ENCODE measurements at regions not wholly inside any gene's neighbourhood (a gene's known extent, or its start where the extent isn't known, plus 50 kb on each side); places are given as distances from the start of the nearest gene placed in this dataset.

- TF ChIP-seq, protein P1, sequence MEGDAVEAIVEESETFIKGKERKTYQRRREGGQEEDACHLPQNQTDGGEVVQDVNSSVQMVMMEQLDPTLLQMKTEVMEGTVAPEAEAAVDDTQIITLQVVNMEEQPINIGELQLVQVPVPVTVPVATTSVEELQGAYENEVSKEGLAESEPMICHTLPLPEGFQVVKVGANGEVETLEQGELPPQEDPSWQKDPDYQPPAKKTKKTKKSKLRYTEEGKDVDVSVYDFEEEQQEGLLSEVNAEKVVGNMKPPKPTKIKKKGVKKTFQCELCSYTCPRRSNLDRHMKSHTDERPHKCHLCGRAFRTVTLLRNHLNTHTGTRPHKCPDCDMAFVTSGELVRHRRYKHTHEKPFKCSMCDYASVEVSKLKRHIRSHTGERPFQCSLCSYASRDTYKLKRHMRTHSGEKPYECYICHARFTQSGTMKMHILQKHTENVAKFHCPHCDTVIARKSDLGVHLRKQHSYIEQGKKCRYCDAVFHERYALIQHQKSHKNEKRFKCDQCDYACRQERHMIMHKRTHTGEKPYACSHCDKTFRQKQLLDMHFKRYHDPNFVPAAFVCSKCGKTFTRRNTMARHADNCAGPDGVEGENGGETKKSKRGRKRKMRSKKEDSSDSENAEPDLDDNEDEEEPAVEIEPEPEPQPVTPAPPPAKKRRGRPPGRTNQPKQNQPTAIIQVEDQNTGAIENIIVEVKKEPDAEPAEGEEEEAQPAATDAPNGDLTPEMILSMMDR (IDR thresholded peaks at IDR 0.05; ENCODE audit: low read depth, low read length): no peak
- Histone ChIP-seq H3K27ac (ENCODE audit: low read depth, low read length) (no peak overlapping the region), H3K4me3 (ENCODE audit: low read depth, low read length) (no peak overlapping the region), H3K9me3 (ENCODE audit: control insufficient read depth, insufficient read depth, low read length) (no peaks in the 10 kb centered on the region), H3K27me3 (ENCODE audit: control insufficient read depth, insufficient read depth, low read length) (no peaks in the 10 kb centered on the region)
- POLR2A ChIA-PET: no interaction called here
- no peak for DNase-seq (ENCODE audit: low read depth, low spot score)
- CTCF ChIA-PET: no interaction called here
Observed at GRCh38 chr1:56147459-56147858, 431.9 kb downstream of the PLPP3 start.

- TF ChIP-seq, protein P1 (IDR thresholded peaks at IDR 0.05; ENCODE audit: low read depth, low read length): no peak
- Histone ChIP-seq H3K9me3 (ENCODE audit: control insufficient read depth, insufficient read depth, low read length) (no peaks in the 10 kb centered on the region), H3K27me3 (ENCODE audit: control insufficient read depth, insufficient read depth, low read length) (no peaks in the 10 kb centered on the region), H3K27ac (ENCODE audit: low read depth, low read length) (no peak overlapping the region), H3K4me3 (ENCODE audit: low read depth, low read length) (no peak overlapping the region)
- POLR2A ChIA-PET: no interaction called here
- no peak for DNase-seq (ENCODE audit: low read depth, low spot score)
- CTCF ChIA-PET: interaction anchor here (0.6 kb wide), 1 partner anchor 724 kb away, joined by 3 read pairs; no protein-coding TSS in a partner anchor
Observed at GRCh38 chr1:56147034-56147433, 432.3 kb downstream of the PLPP3 start.

DNA sequence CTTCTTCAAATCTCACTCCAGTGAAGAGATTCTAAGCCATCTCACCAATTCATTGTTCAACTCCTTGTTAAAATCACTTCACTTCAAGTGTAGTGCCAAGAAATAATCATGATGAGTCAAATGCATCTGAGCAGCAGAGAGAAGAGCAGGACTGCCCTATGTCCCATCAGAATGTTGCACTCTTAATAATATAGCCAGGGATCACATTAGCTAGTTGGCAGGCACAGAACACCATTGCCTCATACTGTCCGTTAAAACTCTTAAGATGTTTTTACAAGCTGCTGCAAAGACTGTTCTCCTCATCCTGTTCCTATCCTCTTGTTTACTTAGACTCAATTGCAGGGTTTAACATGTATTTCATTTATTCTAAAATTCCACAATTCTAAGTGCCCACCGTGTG is 432.9 kb downstream of the PLPP3 start:
- Histone ChIP-seq H3K27ac (ENCODE audit: low read depth, low read length) (no peak overlapping the region), H3K9me3 (ENCODE audit: control insufficient read depth, insufficient read depth, low read length) (no peaks in the 10 kb centered on the region), H3K4me3 (ENCODE audit: low read depth, low read length) (no peak overlapping the region), H3K27me3 (ENCODE audit: control insufficient read depth, insufficient read depth, low read length) (no peaks in the 10 kb centered on the region)
- DNase-seq (ENCODE audit: low read depth, low spot score): no peak
- TF ChIP-seq, protein P1 (IDR thresholded peaks at IDR 0.05; ENCODE audit: low read depth, low read length): no peak
- ChIA-PET POLR2A (no interaction called here), CTCF (interaction anchor here (0.6 to 1.2 kb wide), 2 partner anchors 438 to 723 kb away, joined by 3 to 4 read pairs; no protein-coding TSS in a partner anchor)

DNA sequence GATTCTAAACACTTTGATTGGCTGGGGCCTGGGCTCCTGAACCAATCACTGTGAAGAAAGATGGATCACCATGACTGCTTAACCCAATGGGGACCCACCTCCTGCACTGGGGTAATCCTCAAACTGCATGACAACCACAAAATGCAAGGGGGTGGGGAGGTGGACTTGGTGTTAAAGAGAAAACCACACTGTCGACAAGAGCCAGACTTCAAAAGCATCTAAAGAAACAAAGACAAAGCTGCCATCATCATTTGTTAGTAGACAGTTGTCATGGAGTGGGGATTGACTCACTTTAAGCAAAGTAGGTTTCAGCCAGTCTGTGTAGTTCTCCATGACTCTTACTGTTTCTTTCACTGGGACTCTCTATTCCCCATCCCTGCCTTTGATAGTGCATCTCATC is 433.8 kb downstream of the PLPP3 start:
- ChIA-PET POLR2A (no interaction called here), CTCF (interaction anchor here (1.2 kb wide), 1 partner anchor 439 kb away, joined by 4 read pairs; no protein-coding TSS in a partner anchor)
- no peak overlapping the region for H3K27ac ChIP-seq (ENCODE audit: low read depth, low read length)
- no peak overlapping the region for H3K4me3 ChIP-seq (ENCODE audit: low read depth, low read length)
- TF ChIP-seq, protein P1 (IDR thresholded peaks at IDR 0.05; ENCODE audit: low read depth, low read length): no peak
- no peaks in the 10 kb centered on the region for H3K9me3 ChIP-seq (ENCODE audit: control insufficient read depth, insufficient read depth, low read length)
- no peaks in the 10 kb centered on the region for H3K27me3 ChIP-seq (ENCODE audit: control insufficient read depth, insufficient read depth, low read length)
- no peak for DNase-seq (ENCODE audit: low read depth, low spot score)

- Histone ChIP-seq H3K4me3 (ENCODE audit: low read depth, low read length) (no peak overlapping the region), H3K27me3 (ENCODE audit: control insufficient read depth, insufficient read depth, low read length) (no peaks in the 10 kb centered on the region), H3K27ac (ENCODE audit: low read depth, low read length) (no peak overlapping the region), H3K9me3 (ENCODE audit: control insufficient read depth, insufficient read depth, low read length) (no peaks in the 10 kb centered on the region)
- POLR2A ChIA-PET: no interaction called here
- CTCF ChIA-PET: no interaction called here
- DNase-seq (ENCODE audit: low read depth, low spot score): no peak
- TF ChIP-seq, protein P1 (IDR thresholded peaks at IDR 0.05; ENCODE audit: low read depth, low read length): no peak
Observed at GRCh38 chr1:56142301-56142700, 437.1 kb downstream of the PLPP3 start.
